ENCODE measurements at regions not wholly inside any gene's neighbourhood (a gene's known extent, or its start where the extent isn't known, plus 50 kb on each side); places are given as distances from the start of the nearest gene placed in this dataset.

DNA sequence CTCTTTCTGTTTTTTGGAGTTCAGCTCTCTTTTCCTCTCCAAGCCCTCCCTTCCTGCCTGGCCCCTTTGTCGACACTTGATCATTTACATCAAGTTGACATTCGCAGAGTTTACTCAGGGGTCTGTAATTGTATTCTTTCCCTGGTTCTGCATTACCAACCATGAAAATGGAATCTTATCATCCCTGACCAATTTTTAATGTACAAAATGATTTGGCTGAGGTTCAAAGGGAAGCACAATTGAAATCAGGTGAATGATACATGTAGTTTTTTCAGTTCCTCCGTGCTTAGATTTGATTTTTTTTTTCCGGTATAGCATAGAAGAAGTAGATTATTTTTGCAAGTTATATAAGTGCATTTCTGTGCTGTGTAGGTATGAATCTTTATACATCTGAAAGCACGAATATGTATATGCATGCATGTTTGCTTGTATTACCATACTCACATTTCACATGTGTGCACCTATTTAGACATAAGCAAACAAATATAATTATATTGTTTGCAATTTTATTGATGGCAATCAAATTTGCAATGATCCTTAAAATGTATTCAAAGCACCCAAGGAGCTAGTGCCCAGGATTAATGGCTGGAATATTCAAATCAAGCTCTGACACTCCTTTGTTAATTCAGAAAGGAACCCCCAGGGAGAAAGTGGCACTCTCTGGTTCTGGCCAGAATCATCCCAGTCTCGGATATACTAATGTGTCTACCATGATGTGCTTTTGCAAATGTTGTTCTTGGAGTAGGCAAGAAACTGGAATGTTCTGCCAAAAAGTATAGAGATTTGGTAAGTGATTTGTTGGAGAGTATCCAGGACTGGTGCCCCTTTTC lies 189.3 kb downstream of the VRK1 start:
- 73% methylated on average over 6 of the region's 6 CpGs for WGBS

DNA sequence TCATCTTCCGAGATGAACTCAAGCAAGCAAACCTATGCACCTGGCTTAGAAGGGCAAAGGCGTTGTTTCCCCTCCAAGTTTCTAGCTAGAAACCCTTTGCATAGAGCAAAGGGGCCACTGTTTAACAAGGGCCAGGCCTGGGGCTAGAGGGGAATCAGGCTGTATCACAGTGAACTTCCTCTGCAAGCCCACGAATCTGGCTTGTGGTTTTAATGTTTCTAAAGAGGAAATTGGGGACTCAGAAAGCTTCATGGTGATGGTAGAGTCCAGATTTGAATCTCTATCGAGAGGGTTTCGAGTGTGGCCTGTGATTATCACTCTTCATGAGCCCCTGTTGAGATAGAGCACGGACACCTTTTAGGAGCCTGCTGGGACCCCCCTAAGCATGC lies 189.9 kb downstream of the VRK1 start:
- H3K9me3 ChIP-seq (ENCODE audit: control insufficient read depth, low read length) = peaks cover 2% of the 10 kb centered on the region
- H3K4me3 ChIP-seq (ENCODE audit: low read length) = no peak overlapping the region
- ATAC-seq (no peak), DNase-seq (no peak)
- no peaks in the 10 kb centered on the region for H3K4me1 ChIP-seq (ENCODE audit: control insufficient read depth, insufficient read depth, low read length)
- WGBS = 60% methylated on average over 6 of the region's 6 CpGs
- H3K27ac ChIP-seq (ENCODE audit: low read length) = no peak overlapping the region
- no peaks in the 10 kb centered on the region for H3K27me3 ChIP-seq (ENCODE audit: control insufficient read depth, insufficient read depth)
- intact Hi-C loops (cut with DNase I) = no loop called here

More for the DNA sequence above, 189.3 kb downstream of the VRK1 start:
- Histone ChIP-seq H3K27me3 (ENCODE audit: control insufficient read depth, insufficient read depth) (no peaks in the 10 kb centered on the region), H3K27ac (ENCODE audit: low read length) (no peak overlapping the region), H3K4me1 (ENCODE audit: control insufficient read depth, insufficient read depth, low read length) (no peaks in the 10 kb centered on the region), H3K9me3 (ENCODE audit: control insufficient read depth, low read length) (peaks cover 2% of the 10 kb centered on the region), H3K4me3 (ENCODE audit: low read length) (no peak overlapping the region)
- ATAC-seq = no peak
- intact Hi-C loops (cut with DNase I) = no loop called here
- DNase-seq = no peak

GRCh38 chr14:96987771-96988170 lies 190.6 kb downstream of the VRK1 start:
- intact Hi-C loops (cut with DNase I) = no loop called here
- 88% methylated on average over 3 of the region's 3 CpGs for WGBS
- Histone ChIP-seq H3K27ac (ENCODE audit: low read length) (no peak overlapping the region), H3K27me3 (ENCODE audit: control insufficient read depth, insufficient read depth) (no peaks in the 10 kb centered on the region), H3K4me1 (ENCODE audit: control insufficient read depth, insufficient read depth, low read length) (no peaks in the 10 kb centered on the region), H3K9me3 (ENCODE audit: control insufficient read depth, low read length) (peaks cover 2% of the 10 kb centered on the region), H3K4me3 (ENCODE audit: low read length) (no peak overlapping the region)
- no peak for ATAC-seq
- DNase-seq = no peak

GRCh38 chr14:96989306-96989705 lies 192.1 kb downstream of the VRK1 start:
- no peak for DNase-seq
- Histone ChIP-seq H3K27me3 (ENCODE audit: control insufficient read depth, insufficient read depth) (no peaks in the 10 kb centered on the region), H3K27ac (ENCODE audit: low read length) (no peak overlapping the region), H3K9me3 (ENCODE audit: control insufficient read depth, low read length) (peaks cover 2% of the 10 kb centered on the region), H3K4me3 (ENCODE audit: low read length) (no peak overlapping the region), H3K4me1 (ENCODE audit: control insufficient read depth, insufficient read depth, low read length) (no peaks in the 10 kb centered on the region)
- intact Hi-C loops (cut with DNase I) = no loop called here
- WGBS = 71% methylated on average over 4 of the region's 4 CpGs
- no peak for ATAC-seq

- Histone ChIP-seq H3K4me3 (ENCODE audit: low read length) (no peak overlapping the region), H3K27me3 (ENCODE audit: control insufficient read depth, insufficient read depth) (no peaks in the 10 kb centered on the region), H3K9me3 (ENCODE audit: control insufficient read depth, low read length) (peaks cover 2% of the 10 kb centered on the region), H3K27ac (ENCODE audit: low read length) (no peak overlapping the region), H3K4me1 (ENCODE audit: control insufficient read depth, insufficient read depth, low read length) (no peaks in the 10 kb centered on the region)
- no peak for ATAC-seq
- DNase-seq = no peak
- intact Hi-C loops (cut with DNase I) = no loop called here
- WGBS = 92% methylated on average over 2 of the region's 2 CpGs
Measured at GRCh38 chr14:96991226-96991625, 194.0 kb downstream of the VRK1 start.

DNA sequence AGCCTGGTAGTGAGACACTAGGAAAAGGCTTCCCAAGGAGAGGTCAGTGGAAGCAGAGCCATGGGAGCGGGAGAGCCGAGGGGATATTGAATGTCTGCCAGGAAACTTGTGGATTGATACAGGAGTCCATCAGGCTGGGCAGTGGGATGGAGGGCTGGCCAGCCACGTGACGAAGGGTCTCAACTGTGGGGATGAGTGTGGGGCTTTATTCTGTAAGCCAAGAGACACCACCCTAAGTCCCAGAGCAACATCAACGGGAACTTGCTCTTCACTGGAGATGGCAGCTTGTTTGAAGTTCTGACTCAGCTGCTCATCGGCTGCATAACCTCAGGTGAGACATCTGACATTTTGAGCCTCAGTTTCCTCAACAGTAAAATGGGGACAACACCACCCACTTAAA lies 197.8 kb downstream of the VRK1 start:
- no peak overlapping the region for H3K4me3 ChIP-seq (ENCODE audit: low read length)
- DNase-seq (no peak), ATAC-seq (no peak)
- H3K27me3 ChIP-seq (ENCODE audit: control insufficient read depth, insufficient read depth) = no peaks in the 10 kb centered on the region
- no peaks in the 10 kb centered on the region for H3K4me1 ChIP-seq (ENCODE audit: control insufficient read depth, insufficient read depth, low read length)
- intact Hi-C loops (cut with DNase I) = no loop called here
- H3K27ac ChIP-seq (ENCODE audit: low read length) = no peak overlapping the region
- WGBS = 79% methylated on average over 6 of the region's 6 CpGs
- H3K9me3 ChIP-seq (ENCODE audit: control insufficient read depth, low read length) = peaks cover 2% of the 10 kb centered on the region

DNA sequence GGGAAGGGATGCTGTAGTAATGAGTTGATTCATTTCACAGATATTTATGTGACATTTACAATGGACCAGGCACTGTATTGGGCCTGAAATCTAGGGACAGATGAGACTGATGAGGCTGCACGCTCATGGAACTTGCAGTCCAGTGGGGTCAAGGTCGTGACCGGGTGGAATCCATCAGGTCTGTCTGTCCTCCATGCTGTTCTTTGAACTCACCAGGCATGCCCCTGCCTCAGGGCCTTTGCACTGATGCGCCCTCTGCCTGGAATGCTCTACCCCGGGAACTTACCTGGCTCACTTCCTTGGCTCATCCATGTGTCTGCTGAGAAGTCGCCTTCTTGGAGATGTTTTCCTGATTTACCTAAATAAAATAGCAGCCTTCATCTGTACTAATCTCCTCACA lies 200.1 kb downstream of the VRK1 start:
- DNase-seq (no peak), ATAC-seq (no peak)
- Histone ChIP-seq H3K9me3 (ENCODE audit: control insufficient read depth, low read length) (no peaks in the 10 kb centered on the region), H3K4me3 (ENCODE audit: low read length) (no peak overlapping the region), H3K27ac (ENCODE audit: low read length) (no peak overlapping the region), H3K27me3 (ENCODE audit: control insufficient read depth, insufficient read depth) (no peaks in the 10 kb centered on the region), H3K4me1 (ENCODE audit: control insufficient read depth, insufficient read depth, low read length) (no peaks in the 10 kb centered on the region)
- intact Hi-C loops (cut with DNase I) = no loop called here
- 89% methylated on average over 6 of the region's 6 CpGs for WGBS

GRCh38 chr14:96997996-96998395 lies 200.8 kb downstream of the VRK1 start:
- 82% methylated on average over 5 of the region's 5 CpGs for WGBS
- ATAC-seq = no peak
- no peak for DNase-seq
- H3K4me1 ChIP-seq (ENCODE audit: control insufficient read depth, insufficient read depth, low read length) = no peaks in the 10 kb centered on the region
- intact Hi-C loops (cut with DNase I) = no loop called here
- no peaks in the 10 kb centered on the region for H3K9me3 ChIP-seq (ENCODE audit: control insufficient read depth, low read length)
- no peaks in the 10 kb centered on the region for H3K27me3 ChIP-seq (ENCODE audit: control insufficient read depth, insufficient read depth)
- H3K4me3 ChIP-seq (ENCODE audit: low read length) = no peak overlapping the region
- H3K27ac ChIP-seq (ENCODE audit: low read length) = no peak overlapping the region

- WGBS = 51% methylated on average over 1 of the region's 1 CpG
- no peak overlapping the region for H3K27ac ChIP-seq (ENCODE audit: low read length)
- no peaks in the 10 kb centered on the region for H3K9me3 ChIP-seq (ENCODE audit: control insufficient read depth, low read length)
- no peaks in the 10 kb centered on the region for H3K4me1 ChIP-seq (ENCODE audit: control insufficient read depth, insufficient read depth, low read length)
- DNase-seq (no peak), ATAC-seq (no peak)
- intact Hi-C loops (cut with DNase I) = no loop called here
- no peaks in the 10 kb centered on the region for H3K27me3 ChIP-seq (ENCODE audit: control insufficient read depth, insufficient read depth)
- no peak overlapping the region for H3K4me3 ChIP-seq (ENCODE audit: low read length)
Measured at GRCh38 chr14:96999654-97000155, 202.5 kb downstream of the VRK1 start.

GRCh38 chr14:97002454-97002853 lies 205.3 kb downstream of the VRK1 start:
- Histone ChIP-seq H3K4me1 (ENCODE audit: control insufficient read depth, insufficient read depth, low read length) (no peaks in the 10 kb centered on the region), H3K27me3 (ENCODE audit: control insufficient read depth, insufficient read depth) (no peaks in the 10 kb centered on the region), H3K27ac (ENCODE audit: low read length) (no peak overlapping the region), H3K4me3 (ENCODE audit: low read length) (no peak overlapping the region), H3K9me3 (ENCODE audit: control insufficient read depth, low read length) (no peaks in the 10 kb centered on the region)
- intact Hi-C loops (cut with DNase I) = no loop called here
- ATAC-seq (no peak), DNase-seq (no peak)
- WGBS = 89% methylated on average over 7 of the region's 7 CpGs

- ATAC-seq = no peak
- Histone ChIP-seq H3K4me1 (ENCODE audit: control insufficient read depth, insufficient read depth, low read length) (no peaks in the 10 kb centered on the region), H3K9me3 (ENCODE audit: control insufficient read depth, low read length) (no peaks in the 10 kb centered on the region), H3K4me3 (ENCODE audit: low read length) (no peak overlapping the region), H3K27ac (ENCODE audit: low read length) (no peak overlapping the region), H3K27me3 (ENCODE audit: control insufficient read depth, insufficient read depth) (no peaks in the 10 kb centered on the region)
- intact Hi-C loops (cut with DNase I) = no loop called here
- WGBS = 62% methylated on average over 7 of the region's 7 CpGs
- DNase-seq = no peak
Measured at GRCh38 chr14:97005934-97006333, 208.8 kb downstream of the VRK1 start.
